Duodenal mucosa (tissue), 2 donors: ENCODE measurements at regions not wholly inside any gene's neighbourhood (a gene's known extent, or its start where the extent isn't known, plus 50 kb on each side); places are given as distances from the start of the nearest gene placed in this dataset.

Source experiments
- H3K27ac ChIP-seq: one replicate; pipeline ENCODE4 v1.7.0; 2013; ENCODE audit warnings: low read depth, low read length
- H3K27me3 ChIP-seq, 2 donors: one replicate each; pipeline ENCODE4 v1.7.0; 2013; ENCODE audit warnings: low read length in 2 of 2, control low read depth in 1 of 2; ENCODE audit not compliant: insufficient read depth in 2 of 2, control insufficient read depth in 1 of 2
- H3K36me3 ChIP-seq, 2 donors: one replicate each; pipeline ENCODE4 v1.7.0; 2013; ENCODE audit warnings: low read length in 2 of 2, control low read depth in 1 of 2; ENCODE audit not compliant: insufficient read depth in 2 of 2, control insufficient read depth in 1 of 2
- H3K4me1 ChIP-seq, 2 donors: one replicate each; pipeline ENCODE4 v1.7.0; 2013; ENCODE audit warnings: low read length in 2 of 2, control low read depth in 1 of 2; ENCODE audit not compliant: insufficient read depth in 2 of 2, control insufficient read depth in 1 of 2
- H3K4me3 ChIP-seq, 2 donors: one replicate each; pipeline ENCODE4 v1.7.0; 2013; ENCODE audit warnings: low read length in 2 of 2, low read depth in 1 of 2
- H3K9ac ChIP-seq, 2 donors: one replicate each; pipeline ENCODE4 v1.7.0; 2013; ENCODE audit warnings: low read length in 2 of 2, low read depth in 1 of 2
- H3K9me3 ChIP-seq, 2 donors: one replicate each; pipeline ENCODE4 v1.7.0; 2013; ENCODE audit warnings: low read length in 2 of 2, control low read depth in 1 of 2; ENCODE audit not compliant: control insufficient read depth in 1 of 2

DNA sequence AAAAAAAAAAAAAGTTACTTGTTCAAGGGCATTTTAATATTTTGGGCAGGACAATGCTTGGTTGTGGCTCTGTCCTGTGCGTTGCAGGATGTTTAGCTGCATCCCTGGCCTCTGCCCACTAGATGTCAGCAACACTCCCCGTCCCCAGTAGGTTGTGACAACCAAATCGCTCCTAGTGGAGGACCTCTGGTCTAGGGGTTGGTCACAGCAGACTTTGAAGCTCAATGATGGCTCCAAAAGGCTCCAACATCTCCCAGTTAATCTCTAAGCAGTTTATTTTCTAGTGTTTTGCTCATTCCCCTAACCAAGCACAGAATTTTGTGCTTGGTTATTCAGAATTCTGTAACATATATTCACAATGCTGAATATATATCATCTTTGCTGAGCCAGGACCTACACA is 67.0 kb downstream of the CHRNA1 start:
- no peak overlapping the region for H3K4me3 ChIP-seq
- no peak overlapping the region for H3K27ac ChIP-seq
- H3K9ac ChIP-seq = no peak overlapping the region
- H3K27me3 ChIP-seq = peaks cover 3 to 7% of the 10 kb centered on the region in 2 donors
- H3K4me1 ChIP-seq = no peaks in the 10 kb centered on the region
- H3K36me3 ChIP-seq = no peaks in the 10 kb centered on the region
- no peaks in the 10 kb centered on the region for H3K9me3 ChIP-seq

DNA sequence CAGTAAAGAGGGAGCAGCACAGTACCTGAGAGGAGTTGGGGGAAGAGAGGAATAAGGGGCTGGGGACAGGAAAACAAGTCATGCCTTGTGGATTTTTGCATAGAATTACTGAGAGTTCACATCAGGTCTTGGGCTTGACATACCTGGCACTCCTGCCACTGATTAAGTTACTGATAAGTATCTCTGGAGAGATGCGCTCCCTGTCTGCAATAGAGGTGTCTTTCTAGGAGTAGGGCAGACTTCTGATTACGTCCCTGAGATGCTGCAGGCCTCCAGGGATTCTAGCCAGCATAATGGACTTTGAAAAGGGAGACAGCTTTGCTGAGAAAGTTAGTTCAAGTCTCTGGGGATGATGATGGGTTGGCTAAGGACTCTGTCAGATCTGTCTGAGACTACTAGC is 69.4 kb downstream of the CHRNA1 start:
- Histone ChIP-seq H3K4me1 (no peaks in the 10 kb centered on the region), H3K9me3 (no peaks in the 10 kb centered on the region), H3K4me3 (no peak overlapping the region), H3K27ac (no peak overlapping the region), H3K36me3 (no peaks in the 10 kb centered on the region), H3K27me3 (peaks cover 7% of the 10 kb centered on the region in 2 donors), H3K9ac (no peak overlapping the region)

DNA sequence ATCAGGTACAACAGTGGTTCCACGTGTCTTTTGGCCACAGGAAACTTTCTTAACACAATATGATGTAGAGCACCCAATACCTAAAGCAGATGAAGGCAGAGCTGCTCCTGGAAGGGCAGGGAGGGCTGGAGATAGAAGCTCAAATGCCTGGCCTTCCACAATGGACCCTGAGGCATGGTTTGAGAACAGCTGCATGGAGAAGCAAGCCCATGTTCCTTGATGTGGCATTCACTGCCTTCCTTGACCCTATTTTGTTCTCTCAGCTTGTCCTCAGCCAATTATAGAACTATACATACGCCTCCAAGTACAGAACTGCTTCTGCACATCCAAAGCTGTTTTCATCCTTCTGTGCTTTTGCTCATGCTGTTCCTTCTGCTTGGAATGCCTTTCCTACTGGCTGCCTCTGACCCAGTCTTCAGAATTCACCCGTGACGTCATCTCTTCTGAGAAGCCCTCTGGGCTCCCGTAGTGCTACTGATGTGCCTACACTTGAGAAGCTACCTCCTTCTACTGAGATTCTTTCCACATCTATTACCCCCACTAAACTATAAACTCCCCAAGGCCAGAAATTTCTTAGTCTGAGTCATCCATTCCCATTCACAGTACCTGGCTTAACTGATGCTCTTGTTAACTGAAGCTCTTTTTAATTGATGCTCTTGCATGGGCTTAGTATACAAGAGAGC is 69.9 kb downstream of the CHRNA1 start:
- H3K9ac ChIP-seq = no peak overlapping the region
- no peaks in the 10 kb centered on the region for H3K36me3 ChIP-seq
- H3K27me3 ChIP-seq = peaks cover 7% of the 10 kb centered on the region in 2 donors
- H3K9me3 ChIP-seq = no peaks in the 10 kb centered on the region
- no peak overlapping the region for H3K4me3 ChIP-seq
- H3K27ac ChIP-seq = no peak overlapping the region
- H3K4me1 ChIP-seq = no peaks in the 10 kb centered on the region

DNA sequence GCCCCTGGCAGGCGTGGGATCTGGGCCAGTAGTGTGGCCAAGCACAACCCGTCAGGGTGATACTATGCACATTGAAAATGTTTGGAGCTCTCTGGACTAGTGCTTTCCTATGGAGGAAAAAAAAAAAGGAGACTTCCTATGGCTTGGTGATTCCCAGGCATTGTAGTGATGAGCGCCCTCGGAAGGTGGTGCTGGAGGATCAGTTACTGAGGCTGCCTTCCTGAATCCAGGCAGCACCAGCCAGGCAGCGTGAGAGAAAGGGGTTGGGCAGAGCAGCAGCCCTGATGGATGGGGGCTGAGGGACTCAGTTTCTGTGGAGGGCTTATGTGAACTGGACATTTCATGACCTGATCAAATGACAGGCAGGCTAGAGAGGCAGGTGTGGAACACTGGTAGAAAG is 70.9 kb downstream of the CHRNA1 start:
- H3K9me3 ChIP-seq = no peaks in the 10 kb centered on the region
- no peaks in the 10 kb centered on the region for H3K4me1 ChIP-seq
- H3K9ac ChIP-seq = no peak overlapping the region
- H3K36me3 ChIP-seq = no peaks in the 10 kb centered on the region
- H3K27ac ChIP-seq = no peak overlapping the region
- H3K27me3 ChIP-seq = peaks cover 7% of the 10 kb centered on the region in 2 donors
- no peak overlapping the region for H3K4me3 ChIP-seq

DNA sequence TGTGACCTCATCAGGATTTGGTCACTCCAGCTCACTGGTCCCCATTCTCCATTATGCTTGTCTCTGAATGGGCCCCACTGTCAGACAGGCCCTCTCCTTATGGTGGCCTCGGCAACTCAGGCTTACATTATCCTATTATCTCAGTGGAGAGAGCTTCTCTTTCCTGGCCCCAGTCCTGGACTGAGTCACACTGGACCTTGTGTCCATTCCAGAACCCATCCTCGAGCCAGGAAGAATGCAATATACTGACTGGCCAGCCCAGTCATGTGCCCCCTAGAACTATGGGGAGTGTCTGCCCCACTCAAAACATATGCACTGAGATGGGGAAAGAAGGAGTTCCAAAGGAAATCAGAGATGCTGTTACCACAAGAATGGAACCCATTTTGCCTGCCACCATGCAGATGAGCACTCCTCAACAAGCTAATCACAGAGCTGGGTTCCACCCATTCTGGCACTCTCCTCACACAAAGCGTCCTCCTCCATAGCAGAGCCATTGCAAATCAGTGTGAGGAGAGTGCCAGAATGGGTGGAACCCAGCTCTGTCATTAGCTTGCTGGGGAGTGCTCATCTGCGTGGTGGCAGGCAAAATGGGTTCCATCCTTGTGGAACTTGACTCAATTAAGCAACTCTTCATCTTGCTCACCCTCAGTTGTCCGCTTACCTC is 71.9 kb downstream of the CHRNA1 start:
- H3K9me3 ChIP-seq = no peaks in the 10 kb centered on the region
- no peaks in the 10 kb centered on the region for H3K4me1 ChIP-seq
- no peak overlapping the region for H3K9ac ChIP-seq
- peaks cover 7% of the 10 kb centered on the region in 2 donors for H3K27me3 ChIP-seq
- H3K27ac ChIP-seq = no peak overlapping the region
- H3K36me3 ChIP-seq = no peaks in the 10 kb centered on the region
- H3K4me3 ChIP-seq = no peak overlapping the region

DNA sequence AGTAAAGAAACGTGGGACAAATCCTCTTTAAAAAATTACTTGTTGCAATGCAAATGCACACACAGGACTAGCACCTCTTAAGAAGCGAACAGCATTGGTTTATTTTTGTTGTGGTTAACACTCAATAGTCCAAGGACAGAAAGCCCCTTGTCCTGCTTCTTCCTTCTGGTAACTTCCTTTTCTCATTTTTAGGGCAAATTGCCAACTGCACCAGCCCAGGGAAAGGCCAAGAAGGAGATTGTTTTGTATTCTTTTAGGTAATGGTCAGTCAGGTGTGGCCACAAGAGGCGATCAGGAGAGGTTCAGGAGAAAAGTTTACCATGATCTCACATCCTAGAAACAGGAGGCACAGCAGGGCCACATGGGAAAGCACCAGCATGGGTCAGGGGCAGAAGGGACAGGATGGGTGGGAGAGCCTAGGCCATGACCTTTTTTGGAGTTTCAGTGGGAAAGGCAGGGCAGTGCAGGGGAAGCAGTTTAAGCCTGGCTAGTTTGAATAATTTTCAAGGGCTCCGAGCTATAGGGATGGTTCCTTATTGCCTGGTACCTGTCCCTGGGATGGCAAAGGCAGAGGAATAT is 73.0 kb downstream of the CHRNA1 start:
- no peak overlapping the region for H3K9ac ChIP-seq
- H3K27ac ChIP-seq = no peak overlapping the region
- H3K9me3 ChIP-seq = no peaks in the 10 kb centered on the region
- no peaks in the 10 kb centered on the region for H3K4me1 ChIP-seq
- H3K36me3 ChIP-seq = no peaks in the 10 kb centered on the region
- peaks cover 3 to 7% of the 10 kb centered on the region in 2 donors for H3K27me3 ChIP-seq
- H3K4me3 ChIP-seq = no peak overlapping the region

DNA sequence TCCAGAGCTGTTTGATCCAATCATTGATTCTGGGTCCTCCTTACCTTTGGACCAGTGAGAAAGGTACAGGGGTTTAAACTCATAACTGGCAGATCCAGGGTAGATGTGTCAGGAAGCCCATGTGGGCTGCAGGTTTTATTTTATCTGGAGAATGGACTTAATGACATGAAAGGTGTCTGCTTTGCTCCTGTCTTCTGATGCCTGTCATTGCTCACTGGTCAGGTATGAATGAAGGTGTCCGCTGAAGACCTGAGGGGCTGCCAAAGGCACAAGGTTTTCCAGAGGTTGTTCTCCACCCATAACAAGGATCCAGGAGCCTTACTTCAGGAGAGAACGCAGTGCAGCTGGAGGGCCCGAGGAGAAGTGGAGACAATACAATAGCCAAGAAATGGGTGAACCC is 74.2 kb downstream of the CHRNA1 start:
- Histone ChIP-seq H3K4me1 (no peaks in the 10 kb centered on the region), H3K27me3 (peaks cover 3% of the 10 kb centered on the region in 2 donors), H3K4me3 (no peak overlapping the region), H3K9me3 (no peaks in the 10 kb centered on the region), H3K9ac (no peak overlapping the region), H3K36me3 (no peaks in the 10 kb centered on the region), H3K27ac (no peak overlapping the region)

DNA sequence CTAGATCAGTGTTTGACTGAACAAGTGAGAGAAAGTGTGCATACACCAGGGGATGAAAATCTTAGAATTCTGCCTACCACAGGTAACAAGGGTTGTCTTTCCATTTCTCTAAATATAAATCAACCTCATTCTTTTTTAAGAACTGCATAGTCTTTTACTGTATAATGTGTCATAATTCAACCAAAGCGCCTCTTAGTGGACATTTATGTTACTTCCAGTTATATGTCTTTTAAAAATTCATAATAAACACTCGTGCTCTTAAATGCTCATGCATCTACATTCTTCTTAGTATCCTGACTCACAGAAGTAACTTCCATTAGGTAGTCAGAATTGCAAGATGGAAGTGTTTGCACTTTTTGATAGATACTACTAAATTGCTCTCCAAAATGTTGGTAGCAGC is 76.2 kb downstream of the CHRNA1 start:
- peaks cover 0 to 3% of the 10 kb centered on the region in 2 donors for H3K27me3 ChIP-seq

DNA sequence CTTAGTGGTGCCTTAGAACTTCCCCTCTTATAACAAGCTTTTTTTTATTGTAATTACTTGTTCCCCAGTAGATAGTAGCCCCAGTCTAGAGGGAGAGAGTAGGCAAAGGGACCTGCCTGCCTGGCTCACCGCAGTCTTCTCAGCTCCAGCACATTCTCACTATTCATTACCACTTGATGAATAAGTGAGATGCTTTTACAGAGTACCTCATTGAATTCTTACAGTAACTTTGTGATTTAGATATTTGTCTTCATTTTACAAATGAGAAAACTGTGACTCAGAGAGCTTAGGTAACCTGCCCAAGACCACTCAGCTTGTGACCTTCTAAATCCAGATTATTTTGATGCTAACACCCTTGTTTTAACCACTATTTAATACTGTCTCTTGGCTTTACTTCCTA is 77.8 kb downstream of the CHRNA1 start:
- H3K27ac ChIP-seq = no peak overlapping the region
- H3K4me1 ChIP-seq = peaks cover 3 to 9% of the 10 kb centered on the region in 2 donors
- no peaks in the 10 kb centered on the region for H3K27me3 ChIP-seq
- no peak overlapping the region for H3K9ac ChIP-seq
- H3K9me3 ChIP-seq = no peaks in the 10 kb centered on the region
- no peaks in the 10 kb centered on the region for H3K36me3 ChIP-seq
- H3K4me3 ChIP-seq = no peak overlapping the region

More for the DNA sequence above, 76.2 kb downstream of the CHRNA1 start:
- Histone ChIP-seq H3K4me3 (no peak overlapping the region), H3K27ac (no peak overlapping the region), H3K9me3 (no peaks in the 10 kb centered on the region), H3K36me3 (no peaks in the 10 kb centered on the region), H3K4me1 (peaks cover 0 to 6% of the 10 kb centered on the region in 2 donors), H3K9ac (no peak overlapping the region)

DNA sequence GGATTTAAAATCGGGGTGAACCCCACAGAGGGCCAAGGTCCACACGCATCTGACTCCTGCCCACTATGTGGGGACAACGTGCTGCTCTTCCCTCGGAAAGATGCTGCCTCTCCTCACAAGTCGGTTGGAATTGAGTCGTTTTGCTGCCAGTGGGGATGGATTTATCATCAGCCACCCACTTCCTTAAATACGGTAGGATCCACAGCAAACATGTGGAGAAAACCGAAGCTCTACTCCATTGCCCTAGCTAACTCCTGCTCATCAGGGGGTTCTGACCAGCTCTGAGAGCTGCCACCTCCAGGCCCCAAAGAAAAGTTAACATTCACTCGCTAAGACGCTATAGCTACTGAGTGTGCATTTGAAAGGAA is 80.9 kb downstream of the CHRNA1 start:
- peak overlapping the region; percentile 76 to 85 for H3K4me3 ChIP-seq
- peak overlapping the region; percentile 8 to 63 for H3K9ac ChIP-seq
- no peaks in the 10 kb centered on the region for H3K27me3 ChIP-seq
- no peaks in the 10 kb centered on the region for H3K9me3 ChIP-seq
- no peak overlapping the region for H3K27ac ChIP-seq
- peaks cover 13% of the 10 kb centered on the region in 2 donors for H3K4me1 ChIP-seq
- H3K36me3 ChIP-seq = no peaks in the 10 kb centered on the region
